Vagina (tissue), 2 donors: ENCODE measurements at regions not wholly inside any gene's neighbourhood (a gene's known extent, or its start where the extent isn't known, plus 50 kb on each side); places are given as distances from the start of the nearest gene placed in this dataset.

Experiments used
- CTCF ChIP-seq, 3 experiments: fragments of 450-650 bp in 2 of 3; fragments of 200-600 bp in 1 of 3; sonication (generic) in 1 of 3; IDR thresholded peaks; one replicate each; pipeline ENCODE4 v1.5.1; 2017 to 2019; ENCODE audit warnings: antibody characterized with exemption in 3 of 3, mild to moderate bottlenecking in 2 of 3, moderate library complexity in 2 of 3
- POLR2AphosphoS5 ChIP-seq, 2 donors: sonication (generic); formaldehyde crosslinking; IDR thresholded peaks; one replicate each; pipeline ENCODE4 v1.9.0; 2017; ENCODE audit warnings: antibody characterized with exemption in 2 of 2, mild to moderate bottlenecking in 2 of 2, low read depth in 1 of 2; ENCODE audit not compliant: insufficient read depth in 1 of 2

- TF ChIP-seq CTCF (IDR thresholded peaks at IDR 0.05) (no peak), POLR2AphosphoS5 (IDR thresholded peaks at IDR 0.05; ENCODE audit: insufficient read depth in 1 of 2, low read depth in 1 of 2) (no peak)
Measured at GRCh38 chr7:115409682-115410433, 488.0 kb downstream of the MDFIC start.
